ENCODE measurements at regions not wholly inside any gene's neighbourhood (a gene's known extent, or its start where the extent isn't known, plus 50 kb on each side); places are given as distances from the start of the nearest gene placed in this dataset.

GRCh38 chr1:219991511-219991810, 54.8 kb downstream of the EPRS1 start:
- TF ChIP-seq YY1 (IDR thresholded peaks at IDR 0.05; ENCODE audit: insufficient read depth, insufficient read length) (no peak), SUZ12 (IDR thresholded peaks at IDR 0.05; ENCODE audit: extremely low read depth, insufficient read depth, insufficient read length) (no peak), ZNF274 (IDR thresholded peaks at IDR 0.05; ENCODE audit: low read depth, low read length) (no peak)
